Right cardiac atrium (tissue), 5 donors: ENCODE measurements at regions not wholly inside any gene's neighbourhood (a gene's known extent, or its start where the extent isn't known, plus 50 kb on each side); places are given as distances from the start of the nearest gene placed in this dataset.

Experiments
- ATAC-seq, 2 donors: fragments of 200-7000 bp; cut with Tn5 transposase; one replicate each; pipeline versions ENCODE4 v1.8.0 to v1.9.1; 2020; ENCODE audit warnings: moderate library complexity in 2 of 2, mild to moderate bottlenecking in 1 of 2
- DNase-seq, 3 donors: peaks; one replicate each; pipeline ENCODE4 v3.0.0-alpha.2; 2020
- H3K27ac ChIP-seq: one replicate; pipeline ENCODE4 v1.5.1; 2013; ENCODE audit warnings: mild to moderate bottlenecking, low read length, control low read depth, moderate library complexity
- H3K27me3 ChIP-seq: one replicate; pipeline ENCODE4 v1.6.1; 2013; ENCODE audit not compliant: control insufficient read depth, insufficient read depth
- H3K4me1 ChIP-seq: one replicate; pipeline ENCODE4 v1.6.1; 2013; ENCODE audit warnings: low read length; ENCODE audit not compliant: control insufficient read depth, insufficient read depth
- H3K4me3 ChIP-seq: one replicate; pipeline ENCODE4 v1.5.1; 2013; ENCODE audit warnings: low read length, control low read depth
- H3K9me3 ChIP-seq: one replicate; pipeline ENCODE4 v1.6.1; 2013; ENCODE audit warnings: low read length; ENCODE audit not compliant: control insufficient read depth
- WGBS: extraction: QIAGEN DNeasy Blood & Tissue Kit; methylation state at CpG from one replicate; pipeline ENCODE4 v1.1.7; 2013; 5-methylcytosine and 5-hydroxymethylcytosine counted together
- intact Hi-C, 4 donors: fragments of 100-400 bp; cut with DNase I; formaldehyde crosslinking; loops; one replicate each; pipeline versions ENCODE4 v1.11.0 to v1.14.0; 2022 to 2023
- donor health status: healthy with polysubstance abuse.
- donor health status: DM: no; HTN: yes; CAD: no.
- donor health status: DM: no; HTN: no; CAD: no.
- donor health status: DM: no; HTN: yes; CAD: no; lungs with severe emphysema.
- donor health status: DM: yes; HTN: yes; CAD: no.

- Histone ChIP-seq H3K27ac (no peak overlapping the region), H3K9me3 (no peaks in the 10 kb centered on the region), H3K27me3 (no peaks in the 10 kb centered on the region), H3K4me1 (no peaks in the 10 kb centered on the region), H3K4me3 (no peak overlapping the region)
- intact Hi-C loops = no loop called here
- WGBS = 76% methylated on average over 2 of the region's 2 CpGs
- DNase-seq (no peak), ATAC-seq (no peak)
These were observed 647.1 kb upstream of the ZWINT start for GRCh38 chr10:57008189-57008588.

- 38% methylated on average over 3 of the region's 3 CpGs for WGBS
- ATAC-seq = no peak
- H3K9me3 ChIP-seq = no peaks in the 10 kb centered on the region
- H3K4me1 ChIP-seq = no peaks in the 10 kb centered on the region
- no peak for DNase-seq
- no peak overlapping the region for H3K27ac ChIP-seq
- no peak overlapping the region for H3K4me3 ChIP-seq
- intact Hi-C loops = no loop called here
- H3K27me3 ChIP-seq = no peaks in the 10 kb centered on the region
These were observed 630.6 kb upstream of the ZWINT start for GRCh38 chr10:56991591-56992069.

GRCh38 chr10:56975513-56975912, 614.5 kb upstream of the ZWINT start:
- ATAC-seq = no peak
- no peaks in the 10 kb centered on the region for H3K4me1 ChIP-seq
- H3K9me3 ChIP-seq = no peaks in the 10 kb centered on the region
- no peaks in the 10 kb centered on the region for H3K27me3 ChIP-seq
- DNase-seq = no peak
- no peak overlapping the region for H3K4me3 ChIP-seq
- H3K27ac ChIP-seq = no peak overlapping the region
- intact Hi-C loops = no loop called here
- 52% methylated on average over 2 of the region's 2 CpGs for WGBS

GRCh38 chr10:56973766-56974165, 612.7 kb upstream of the ZWINT start:
- Histone ChIP-seq H3K27ac (no peak overlapping the region), H3K4me1 (no peaks in the 10 kb centered on the region), H3K9me3 (no peaks in the 10 kb centered on the region), H3K4me3 (no peak overlapping the region), H3K27me3 (no peaks in the 10 kb centered on the region)
- DNase-seq = peak in 1 of 3 donors; percentile 11
- intact Hi-C loops = no loop called here
- ATAC-seq = no peak

GRCh38 chr10:56943221-56943755, 582.2 kb upstream of the ZWINT start:
- H3K4me3 ChIP-seq = no peak overlapping the region
- intact Hi-C loops = no loop called here

GRCh38 chr10:56934515-56934914, 573.5 kb upstream of the ZWINT start:
- Histone ChIP-seq H3K27ac (no peak overlapping the region), H3K9me3 (no peaks in the 10 kb centered on the region), H3K4me3 (no peak overlapping the region), H3K27me3 (no peaks in the 10 kb centered on the region), H3K4me1 (no peaks in the 10 kb centered on the region)
- ATAC-seq (no peak), DNase-seq (no peak)
- intact Hi-C loops = no loop called here
- WGBS = 75% methylated on average over 4 of the region's 4 CpGs

More at GRCh38 chr10:56943221-56943755, 582.2 kb upstream of the ZWINT start:
- Histone ChIP-seq H3K9me3 (no peaks in the 10 kb centered on the region), H3K27ac (no peak overlapping the region), H3K4me1 (no peaks in the 10 kb centered on the region), H3K27me3 (no peaks in the 10 kb centered on the region)
- no peak for DNase-seq
- WGBS = 60% methylated on average over 2 of the region's 2 CpGs
- ATAC-seq = no peak

GRCh38 chr10:56928714-56929113, 567.7 kb upstream of the ZWINT start:
- H3K27ac ChIP-seq = no peak overlapping the region
- intact Hi-C loops = no loop called here
- no peaks in the 10 kb centered on the region for H3K9me3 ChIP-seq
- no peak overlapping the region for H3K4me3 ChIP-seq
- ATAC-seq = no peak
- H3K4me1 ChIP-seq = no peaks in the 10 kb centered on the region
- H3K27me3 ChIP-seq = no peaks in the 10 kb centered on the region
- WGBS = 43% methylated on average over 1 of the region's 1 CpG
- no peak for DNase-seq

- Histone ChIP-seq H3K4me3 (no peak overlapping the region), H3K27me3 (no peaks in the 10 kb centered on the region), H3K4me1 (no peaks in the 10 kb centered on the region), H3K27ac (no peak overlapping the region), H3K9me3 (no peaks in the 10 kb centered on the region)
- DNase-seq (no peak), ATAC-seq (no peak)
- intact Hi-C loops = no loop called here
- WGBS = 67% methylated on average over 2 of the region's 2 CpGs
These were observed 566.6 kb upstream of the ZWINT start for GRCh38 chr10:56927701-56928100.

- 85% methylated on average over 11 of the region's 11 CpGs for WGBS
- H3K27me3 ChIP-seq = no peaks in the 10 kb centered on the region
- H3K27ac ChIP-seq = no peak overlapping the region
- H3K4me1 ChIP-seq = no peaks in the 10 kb centered on the region
- no peaks in the 10 kb centered on the region for H3K9me3 ChIP-seq
- intact Hi-C loops = no loop called here
- no peak for ATAC-seq
- no peak overlapping the region for H3K4me3 ChIP-seq
- no peak for DNase-seq
These were observed 559.7 kb upstream of the ZWINT start for GRCh38 chr10:56920601-56921261.

GRCh38 chr10:56912043-56912442, 551.0 kb upstream of the ZWINT start:
- H3K4me3 ChIP-seq = no peak overlapping the region
- no peaks in the 10 kb centered on the region for H3K4me1 ChIP-seq
- H3K27ac ChIP-seq = no peak overlapping the region
- DNase-seq (no peak), ATAC-seq (no peak)
- H3K9me3 ChIP-seq = no peaks in the 10 kb centered on the region
- no peaks in the 10 kb centered on the region for H3K27me3 ChIP-seq
- 79% methylated on average over 2 of the region's 2 CpGs for WGBS
- intact Hi-C loops = no loop called here

GRCh38 chr10:56905051-56905450, 544.0 kb upstream of the ZWINT start:
- Histone ChIP-seq H3K4me3 (no peak overlapping the region), H3K4me1 (no peaks in the 10 kb centered on the region), H3K9me3 (no peaks in the 10 kb centered on the region), H3K27me3 (no peaks in the 10 kb centered on the region), H3K27ac (no peak overlapping the region)
- ATAC-seq (no peak), DNase-seq (no peak)
- intact Hi-C loops = no loop called here

GRCh38 chr10:56902554-56902953, 541.5 kb upstream of the ZWINT start:
- Histone ChIP-seq H3K4me1 (no peaks in the 10 kb centered on the region), H3K27me3 (no peaks in the 10 kb centered on the region)
- intact Hi-C loops = no loop called here

More at GRCh38 chr10:56902554-56902953, 541.5 kb upstream of the ZWINT start:
- Histone ChIP-seq H3K27ac (no peak overlapping the region), H3K9me3 (no peaks in the 10 kb centered on the region), H3K4me3 (no peak overlapping the region)
- ATAC-seq = no peak
- no peak for DNase-seq
- 83% methylated on average over 3 of the region's 3 CpGs for WGBS
